GM12878 (cell line): ENCODE measurements at regions not wholly inside any gene's neighbourhood (a gene's known extent, or its start where the extent isn't known, plus 50 kb on each side); places are given as distances from the start of the nearest gene placed in this dataset.

Experiments
- ATAC-seq: fragments of 200-7000 bp; cut with Tn5 transposase; 3 replicates; pipeline ENCODE4 v1.9.1; 2020; ENCODE audit warnings: mild to moderate bottlenecking, moderate library complexity
- BruUV-seq: library from RNA; stranded (reverse); fragments of 400-500 nt; replicated peaks from 2 replicates; lab custom pipeline; 2021; lab: Mats Ljungman, UMichigan
- CTCF ChIA-PET: fragments of 300-600 bp; sonication (Branson Sonifier 250); formaldehyde crosslinking; extraction: SDS; loops from one replicate; lab custom pipeline; 2021; ENCODE audit warnings: inconsistent platforms; lab: Yijun Ruan, JAX
- POLR2A ChIA-PET: fragments of 350-600 bp; formaldehyde crosslinking; extraction: SDS; loops from one replicate; lab custom pipeline; 2021; ENCODE audit warnings: inconsistent platforms; lab: Charles Lee
- RAD21 ChIA-PET: fragments of 300-600 bp; sonication (Branson Sonifier 250); formaldehyde crosslinking; loops from one replicate; lab custom pipeline; 2023; ENCODE audit warnings: antibody characterized with exemption; ENCODE audit not compliant: unreplicated experiment; lab: Charles Lee
- SMC1A ChIA-PET: fragments of 300-600 bp; sonication (Branson Sonifier 250); formaldehyde crosslinking; loops from one replicate; lab custom pipeline; 2023; ENCODE audit not compliant: unreplicated experiment, uncharacterized antibody; lab: Charles Lee
- DNase-seq: peaks from one replicate; pipeline ENCODE4 v3.0.0-alpha.2; 2011; ENCODE audit warnings: low read depth, low spot score
- FAIRE-seq: peaks from 3 replicates; lab custom pipeline; 2011; peaks lifted over from hg19 to GRCh38; lab: Jason Lieb, UNC
- H2AFZ ChIP-seq: 2 replicates; pipeline ENCODE4 v1.6.0; 2011; ENCODE audit warnings: low read depth, low read length, control low read depth; ENCODE audit not compliant: control insufficient read depth
- H3K27ac ChIP-seq: 2 replicates; pipeline ENCODE4 v1.5.1; 2011; ENCODE audit warnings: control low read depth; ENCODE audit not compliant: control insufficient read depth, insufficient read depth
- H3K27me3 ChIP-seq, 2 experiments: replicated peaks in 1 of 2; 2 replicates each; pipeline versions ENCODE4 v1.6.0 to v1.6.1; 2011; ENCODE audit warnings: low read length in 1 of 2; ENCODE audit not compliant: control insufficient read depth in 2 of 2, insufficient read depth in 2 of 2
- H3K36me3 ChIP-seq, 2 experiments: 2 replicates each; pipeline ENCODE4 v1.5.1; 2011; ENCODE audit warnings: low read length in 1 of 2; ENCODE audit not compliant: control insufficient read depth in 2 of 2, insufficient read depth in 2 of 2
- H3K4me1 ChIP-seq: 2 replicates; pipeline ENCODE4 v1.6.1; 2011; ENCODE audit warnings: mild to moderate bottlenecking, low read length, moderate library complexity, mixed read lengths; ENCODE audit not compliant: control insufficient read depth, insufficient read depth
- H3K4me2 ChIP-seq: 2 replicates; pipeline ENCODE4 v1.6.0; 2011; ENCODE audit warnings: control low read depth; ENCODE audit not compliant: control insufficient read depth, insufficient read depth
- H3K4me3 ChIP-seq: fragments of 200-600 bp; sonication (generic); 2 replicates; pipeline ENCODE4 v1.5.1; 2016
- H3K79me2 ChIP-seq: 2 replicates; pipeline ENCODE4 v1.6.0; 2011; ENCODE audit warnings: low read length; ENCODE audit not compliant: control insufficient read depth, insufficient read depth
- H3K9ac ChIP-seq: 2 replicates; pipeline ENCODE4 v1.8.0; 2011; ENCODE audit warnings: low read length, control low read depth, mixed read lengths; ENCODE audit not compliant: control insufficient read depth, insufficient read depth
- H3K9me3 ChIP-seq: replicated peaks from 3 replicates; pipeline ENCODE4 v1.5.1; 2011; ENCODE audit warnings: mild to moderate bottlenecking, low read length; ENCODE audit not compliant: control insufficient read depth, insufficient read depth
- H4K20me1 ChIP-seq: 2 replicates; pipeline ENCODE4 v1.6.0; 2011; ENCODE audit not compliant: control insufficient read depth, insufficient read depth
- HDAC6 ChIP-seq: fragments of 200-600 bp; sonication (generic); IDR thresholded peaks from one replicate; pipeline ENCODE4 v1.8.0; 2017; ENCODE audit warnings: antibody characterized with exemption; ENCODE audit not compliant: unreplicated experiment
- POLR2AphosphoS5 ChIP-seq: IDR thresholded peaks from 2 replicates; pipeline ENCODE4 v1.6.1; 2011; ENCODE audit warnings: mild to moderate bottlenecking, low read length, inconsistent platforms
- RCOR1 ChIP-seq: conservative IDR thresholded peaks from 2 replicates; pipeline ENCODE4 v1.6.1; 2012; ENCODE audit warnings: low read depth, low read length, improper control_type of control experiment
- RELB ChIP-seq: fragments of 450-650 bp; IDR thresholded peaks from 2 replicates; pipeline ENCODE4 v1.6.1; 2017; ENCODE audit warnings: low read depth, mild to moderate bottlenecking, moderate library complexity
- SMAD5 ChIP-seq: IDR thresholded peaks from 2 replicates; pipeline ENCODE4 v1.6.1; 2016; ENCODE audit warnings: antibody characterized with exemption, low read depth
- SPI1 ChIP-seq: IDR thresholded peaks from 2 replicates; pipeline ENCODE4 v1.6.1; 2011; ENCODE audit warnings: low read depth, mild to moderate bottlenecking, low read length, moderate library complexity, borderline replicate concordance; ENCODE audit not compliant: insufficient read depth
- SUPT20H ChIP-seq: IDR thresholded peaks from 2 replicates; pipeline ENCODE4 v1.6.1; 2011; ENCODE audit warnings: low read depth, mild to moderate bottlenecking, low read length, moderate library complexity, borderline replicate concordance; ENCODE audit not compliant: control insufficient read depth
- TARDBP ChIP-seq: IDR thresholded peaks from 2 replicates; pipeline ENCODE4 v1.6.1; 2016; ENCODE audit warnings: borderline replicate concordance
- TCF7 ChIP-seq: IDR thresholded peaks from 2 replicates; pipeline ENCODE4 v1.6.1; 2014; ENCODE audit warnings: antibody characterized with exemption, borderline replicate concordance
- WGBS: methylation state at CpG from one replicate; pipeline ENCODE4 v1.1.6; 2016; ENCODE audit warnings: low lambda C conversion rate; ENCODE audit not compliant: insufficient replicate concordance, insufficient coverage; ENCODE audit errors: missing lambda C conversion rate; 5-methylcytosine and 5-hydroxymethylcytosine counted together
- in situ Hi-C: fragments of 300-500 bp; cut with MboI; formaldehyde crosslinking; loops from 9 replicates; pipeline ENCODE4 v1.14.3; 2018; ENCODE audit warnings: mixed read lengths
- intact Hi-C: fragments of 100-400 bp; cut with micrococcal nuclease; formaldehyde crosslinking; loops from one replicate; pipeline ENCODE4 v1.14.2; 2022; ENCODE audit not compliant: unreplicated experiment

GRCh38 chr2:129061069-129061768 is 742.6 kb upstream of the HS6ST1 start (continued):
- TF ChIP-seq RELB (no peak), TARDBP (no peak), SMAD5 (no peak)
- TF ChIP-seq, all 136 proteins: peak for 23

- SMC1A ChIA-PET, result interaction anchor here (1.1 to 1.7 kb wide), 5 partner anchors 11 to 121 kb away, joined by 3 to 5 read pairs (median 4); no protein-coding TSS in a partner anchor
- ATAC-seq (no peak), FAIRE-seq (no peak), DNase-seq (no peak)
- POLR2A ChIA-PET, result no interaction called here
- H3K79me2 ChIP-seq, result no peaks in the 10 kb centered on the region
- H3K4me3 ChIP-seq, result no peak overlapping the region
- H3K9me3 ChIP-seq, result no peaks in the 10 kb centered on the region
- no peak overlapping the region for H3K9ac ChIP-seq
- H3K4me2 ChIP-seq, result no peak overlapping the region
- 0% methylated on average over 1 of the region's 1 CpG for WGBS
- H4K20me1 ChIP-seq, result no peaks in the 10 kb centered on the region
- no peaks in the 10 kb centered on the region for H3K27me3 ChIP-seq
- CTCF ChIA-PET, result no interaction called here
- no TSS peak for BruUV-seq
- no peaks in the 10 kb centered on the region for H3K36me3 ChIP-seq
- H2AFZ ChIP-seq, result no peak overlapping the region
- peaks cover 8% of the 10 kb centered on the region for H3K4me1 ChIP-seq
- TF ChIP-seq TCF7, result no peak
- TF ChIP-seq HDAC6, result no peak
- TF ChIP-seq SUPT20H, result no peak
- TF ChIP-seq SPI1, result no peak
- no peak for TF ChIP-seq RCOR1
- TF ChIP-seq POLR2AphosphoS5, result no peak
- RAD21 ChIA-PET, result no interaction called here
- in situ Hi-C loops (no loop called here), intact Hi-C loops (no loop called here)
- H3K27ac ChIP-seq, result no peak overlapping the region
Observed at GRCh38 chr2:129061769-129062121, 743.1 kb upstream of the HS6ST1 start.
